Hepatocyte (in vitro differentiated cells): ENCODE measurements at regions not wholly inside any gene's neighbourhood (a gene's known extent, or its start where the extent isn't known, plus 50 kb on each side); places are given as distances from the start of the nearest gene placed in this dataset.

Source experiments
- DNase-seq: peaks from one replicate; pipeline ENCODE4 v3.0.0-alpha.2; 2016; ENCODE audit warnings: low spot score
- H2AFZ ChIP-seq: fragments of 200-600 bp; sonication (generic); 2 replicates; pipeline ENCODE4 v1.6.0; 2016; ENCODE audit warnings: antibody characterized with exemption, mild to moderate bottlenecking
- H3K27ac ChIP-seq: fragments of 200-600 bp; sonication (generic); 2 replicates; pipeline ENCODE4 v1.5.1; 2016; ENCODE audit warnings: mild to moderate bottlenecking
- H3K27me3 ChIP-seq: fragments of 200-600 bp; sonication (generic); 2 replicates; pipeline ENCODE4 v1.6.1; 2016
- H3K36me3 ChIP-seq: fragments of 200-600 bp; sonication (generic); replicated peaks from 2 replicates; pipeline ENCODE4 v1.5.1; 2016; ENCODE audit warnings: low read depth; ENCODE audit not compliant: insufficient read depth
- H3K4me1 ChIP-seq: fragments of 200-600 bp; sonication (generic); 2 replicates; pipeline ENCODE4 v1.5.1; 2016; ENCODE audit warnings: mild to moderate bottlenecking, moderate library complexity; ENCODE audit not compliant: insufficient read depth
- H3K4me2 ChIP-seq: fragments of 200-600 bp; sonication (generic); 2 replicates; pipeline ENCODE4 v1.6.0; 2016
- H3K4me3 ChIP-seq: fragments of 200-600 bp; sonication (generic); 2 replicates; pipeline ENCODE4 v1.5.1; 2016; ENCODE audit warnings: mild to moderate bottlenecking
- H3K79me2 ChIP-seq: fragments of 200-600 bp; sonication (generic); 2 replicates; pipeline ENCODE4 v1.6.0; 2017; ENCODE audit warnings: mild to moderate bottlenecking
- H3K9me2 ChIP-seq: fragments of 200-600 bp; sonication (generic); replicated peaks from 2 replicates; pipeline ENCODE4 v1.6.0; 2017; ENCODE audit warnings: mild to moderate bottlenecking; ENCODE audit not compliant: insufficient read depth
- H3K9me3 ChIP-seq: fragments of 200-600 bp; sonication (generic); 2 replicates; pipeline ENCODE4 v1.5.1; 2016; ENCODE audit warnings: low read depth, mild to moderate bottlenecking
- H4K20me1 ChIP-seq: fragments of 200-600 bp; sonication (generic); 2 replicates; pipeline ENCODE4 v1.6.0; 2016; ENCODE audit warnings: mild to moderate bottlenecking; ENCODE audit not compliant: insufficient read depth, poor library complexity, severe bottlenecking
- EZH2 ChIP-seq: fragments of 200-600 bp; sonication (generic); IDR thresholded peaks from 2 replicates; pipeline ENCODE4 v1.6.1; 2016; ENCODE audit warnings: antibody characterized with exemption, mild to moderate bottlenecking, borderline replicate concordance
- EZH2phosphoT487 ChIP-seq: fragments of 200-600 bp; sonication (generic); IDR thresholded peaks from one replicate; pipeline ENCODE4 v1.6.1; 2018; ENCODE audit warnings: antibody characterized with exemption, mild to moderate bottlenecking, low read depth, moderate library complexity; ENCODE audit not compliant: unreplicated experiment, severe bottlenecking
- WGBS: methylation state at CpG from one replicate; pipeline ENCODE4 v1.1.6; 2016; ENCODE audit warnings: low lambda C conversion rate; ENCODE audit errors: missing lambda C conversion rate; 5-methylcytosine and 5-hydroxymethylcytosine counted together
- TF ChIP-seq, protein P1 (sequence below): fragments of 200-600 bp; sonication (generic); IDR thresholded peaks from 2 replicates; pipeline ENCODE4 v1.5.1; 2016; ENCODE audit warnings: antibody characterized with exemption, mild to moderate bottlenecking; ENCODE audit not compliant: poor library complexity

DNA sequence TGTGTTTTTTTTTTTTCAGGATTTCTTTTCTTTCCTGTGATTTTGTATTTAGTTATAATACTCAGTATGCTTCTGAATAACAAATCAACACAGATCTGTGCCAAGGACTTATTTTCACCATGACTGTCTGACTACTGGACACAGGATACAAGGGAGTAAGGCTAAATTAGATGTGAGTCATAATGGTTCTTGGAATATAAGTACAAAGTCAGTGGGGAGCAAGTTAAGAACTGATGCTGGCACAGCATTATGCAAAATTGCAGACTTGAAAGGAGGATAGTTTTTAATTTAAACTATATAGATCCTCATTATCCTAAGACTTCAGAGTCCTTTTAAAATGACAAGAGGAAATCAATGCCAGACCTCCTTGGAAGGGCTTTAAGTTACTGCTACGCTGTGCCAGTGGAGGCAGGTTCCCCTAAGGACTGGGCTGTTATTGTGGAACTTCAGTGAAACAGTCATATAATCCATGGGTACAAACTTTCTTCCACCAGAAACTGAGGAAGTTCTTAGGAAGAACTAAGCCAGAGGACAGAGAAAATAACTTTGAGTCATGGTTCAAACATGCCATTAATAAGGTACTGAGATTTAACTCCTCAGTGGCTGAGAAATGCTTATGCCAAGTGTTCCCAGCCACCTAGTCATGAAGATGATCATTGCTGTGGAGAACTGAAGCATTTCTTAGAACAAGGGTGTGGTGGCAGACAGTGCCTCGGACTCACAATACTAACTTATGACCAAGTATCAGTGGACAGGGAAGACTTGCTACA lies 531.2 kb downstream of the HTR7 start:
- Histone ChIP-seq H3K9me3 (no peaks in the 10 kb centered on the region), H3K36me3 (no peaks in the 10 kb centered on the region), H3K79me2 (no peaks in the 10 kb centered on the region), H3K27ac (no peak overlapping the region), H3K4me1 (no peaks in the 10 kb centered on the region), H3K4me3 (no peak overlapping the region), H4K20me1 (no peaks in the 10 kb centered on the region), H3K27me3 (no peaks in the 10 kb centered on the region), H3K4me2 (no peak overlapping the region), H3K9me2 (no peaks in the 10 kb centered on the region), H2AFZ (no peak overlapping the region)
- TF ChIP-seq EZH2 (no peak), EZH2phosphoT487 (no peak)
- TF ChIP-seq, protein P1, sequence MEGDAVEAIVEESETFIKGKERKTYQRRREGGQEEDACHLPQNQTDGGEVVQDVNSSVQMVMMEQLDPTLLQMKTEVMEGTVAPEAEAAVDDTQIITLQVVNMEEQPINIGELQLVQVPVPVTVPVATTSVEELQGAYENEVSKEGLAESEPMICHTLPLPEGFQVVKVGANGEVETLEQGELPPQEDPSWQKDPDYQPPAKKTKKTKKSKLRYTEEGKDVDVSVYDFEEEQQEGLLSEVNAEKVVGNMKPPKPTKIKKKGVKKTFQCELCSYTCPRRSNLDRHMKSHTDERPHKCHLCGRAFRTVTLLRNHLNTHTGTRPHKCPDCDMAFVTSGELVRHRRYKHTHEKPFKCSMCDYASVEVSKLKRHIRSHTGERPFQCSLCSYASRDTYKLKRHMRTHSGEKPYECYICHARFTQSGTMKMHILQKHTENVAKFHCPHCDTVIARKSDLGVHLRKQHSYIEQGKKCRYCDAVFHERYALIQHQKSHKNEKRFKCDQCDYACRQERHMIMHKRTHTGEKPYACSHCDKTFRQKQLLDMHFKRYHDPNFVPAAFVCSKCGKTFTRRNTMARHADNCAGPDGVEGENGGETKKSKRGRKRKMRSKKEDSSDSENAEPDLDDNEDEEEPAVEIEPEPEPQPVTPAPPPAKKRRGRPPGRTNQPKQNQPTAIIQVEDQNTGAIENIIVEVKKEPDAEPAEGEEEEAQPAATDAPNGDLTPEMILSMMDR = no peak
- no peak for DNase-seq
- 81% methylated on average over 2 of the region's 2 CpGs for WGBS

DNA sequence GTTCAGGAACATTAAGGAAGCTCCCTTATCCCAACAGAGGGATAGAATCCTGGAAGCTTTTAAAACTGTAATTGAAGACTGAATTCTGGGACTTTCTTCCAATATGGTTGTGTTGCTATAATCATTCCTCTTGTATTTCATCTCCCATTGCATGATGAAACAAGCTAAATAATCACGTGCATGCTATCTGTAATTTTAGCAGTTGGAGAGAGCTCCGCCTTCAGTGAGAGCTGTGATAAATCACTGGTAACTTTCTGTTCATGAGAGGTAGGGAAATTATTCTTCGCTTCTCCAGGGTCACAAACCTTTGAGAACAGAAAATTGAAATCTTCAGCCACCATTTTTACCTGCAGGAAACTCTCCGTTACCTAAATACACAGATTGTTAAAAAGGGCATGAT lies 530.2 kb downstream of the HTR7 start:
- Histone ChIP-seq H3K79me2 (no peaks in the 10 kb centered on the region), H4K20me1 (no peaks in the 10 kb centered on the region), H3K4me1 (no peaks in the 10 kb centered on the region), H2AFZ (no peak overlapping the region), H3K4me2 (no peak overlapping the region), H3K27ac (no peak overlapping the region), H3K9me3 (no peaks in the 10 kb centered on the region), H3K9me2 (no peaks in the 10 kb centered on the region), H3K27me3 (no peaks in the 10 kb centered on the region), H3K36me3 (no peaks in the 10 kb centered on the region), H3K4me3 (no peak overlapping the region)
- TF ChIP-seq EZH2phosphoT487 (no peak), EZH2 (no peak)
- TF ChIP-seq, protein P1 = no peak
- WGBS = 86% methylated on average over 4 of the region's 4 CpGs
- DNase-seq = no peak

DNA sequence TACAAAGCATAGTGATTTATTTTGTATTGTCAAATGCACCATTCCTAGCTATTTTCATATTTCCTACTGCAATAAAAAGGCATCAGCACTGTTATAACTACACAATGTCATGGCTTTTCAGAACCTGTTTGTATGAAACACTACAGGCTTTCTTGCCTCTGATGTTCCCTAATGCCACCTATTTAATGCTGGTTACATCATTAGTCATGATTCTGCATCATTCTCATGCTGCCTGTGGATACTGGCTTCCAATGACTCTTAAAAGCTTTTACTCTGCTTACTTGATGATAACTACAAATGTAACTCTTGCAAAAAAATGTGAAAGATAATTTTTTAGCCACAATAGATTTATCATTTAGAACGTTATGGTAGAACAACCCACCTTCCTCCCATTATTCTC lies 529.4 kb downstream of the HTR7 start:
- no peaks in the 10 kb centered on the region for H3K27me3 ChIP-seq
- H3K9me2 ChIP-seq = no peaks in the 10 kb centered on the region
- whole genome bisulfite sequencing = 92% methylated on average over 1 of the region's 1 CpG
- no peak overlapping the region for H2AFZ ChIP-seq
- no peaks in the 10 kb centered on the region for H3K9me3 ChIP-seq
- H3K4me3 ChIP-seq = no peak overlapping the region
- DNase-seq = no peak
- H3K4me2 ChIP-seq = no peak overlapping the region
- H3K79me2 ChIP-seq = no peaks in the 10 kb centered on the region
- H4K20me1 ChIP-seq = no peaks in the 10 kb centered on the region
- no peak for TF ChIP-seq EZH2phosphoT487
- no peak for TF ChIP-seq EZH2
- TF ChIP-seq, protein P1 = no peak
- H3K27ac ChIP-seq = no peak overlapping the region
- H3K4me1 ChIP-seq = no peaks in the 10 kb centered on the region
- no peaks in the 10 kb centered on the region for H3K36me3 ChIP-seq
